ENCODE measurements at regions not wholly inside any gene's neighbourhood (a gene's known extent, or its start where the extent isn't known, plus 50 kb on each side); places are given as distances from the start of the nearest gene placed in this dataset.

- Histone ChIP-seq H3K27ac (ENCODE audit: low read depth) (no peak overlapping the region), H3K9me2 (ENCODE audit: insufficient read depth) (peaks cover 10% of the 10 kb centered on the region; the same call in 1 of the 2 replicates), H3F3A (replicated peaks; ENCODE audit: low read depth) (no peaks in the 10 kb centered on the region), H3K27me3 (ENCODE audit: insufficient read depth) (no peaks in the 10 kb centered on the region), H3K36me3 (ENCODE audit: insufficient read depth) (no peaks in the 10 kb centered on the region), H4K20me1 (replicated peaks; ENCODE audit: insufficient read depth) (no peaks in the 10 kb centered on the region), H3K4me3 (no peak overlapping the region), H3K4me2 (no peak overlapping the region), H2AFZ (no peak overlapping the region; the same call in 1 of the 2 replicates), H3K4me1 (ENCODE audit: insufficient read depth) (peaks cover 9% of the 10 kb centered on the region), H3K79me2 (replicated peaks; ENCODE audit: insufficient read depth) (no peaks in the 10 kb centered on the region)
- H3K9me3 Mint-ChIP-seq, result no peaks in the 10 kb centered on the region
- DNase-seq (ENCODE audit: low spot score), result no peak
- H3K4me1 Mint-ChIP-seq, result peaks cover 16% of the 10 kb centered on the region
- H3K4me3 Mint-ChIP-seq, result no peak overlapping the region
- TF ChIP-seq JUNB (IDR thresholded peaks at IDR 0.05; ENCODE audit: unreplicated experiment), result no peak
- TF ChIP-seq EZH2 (IDR thresholded peaks at IDR 0.05; ENCODE audit: low read depth, unreplicated experiment), result no peak
- no peak for TF ChIP-seq ZNF114 (CRISPR knock-in tag; IDR thresholded peaks at IDR 0.05)
- H3K36me3 Mint-ChIP-seq (ENCODE audit: low read depth), result no peaks in the 10 kb centered on the region
- H3K27me3 Mint-ChIP-seq (ENCODE audit: insufficient read depth, low read depth, poor library complexity), result no peaks in the 10 kb centered on the region
- ATAC-seq, result no peak
- H3K27ac Mint-ChIP-seq, result no peak overlapping the region
These were observed 204.4 kb upstream of the TGFBR2 start for GRCh38 chr3:30401971-30402370.

DNA sequence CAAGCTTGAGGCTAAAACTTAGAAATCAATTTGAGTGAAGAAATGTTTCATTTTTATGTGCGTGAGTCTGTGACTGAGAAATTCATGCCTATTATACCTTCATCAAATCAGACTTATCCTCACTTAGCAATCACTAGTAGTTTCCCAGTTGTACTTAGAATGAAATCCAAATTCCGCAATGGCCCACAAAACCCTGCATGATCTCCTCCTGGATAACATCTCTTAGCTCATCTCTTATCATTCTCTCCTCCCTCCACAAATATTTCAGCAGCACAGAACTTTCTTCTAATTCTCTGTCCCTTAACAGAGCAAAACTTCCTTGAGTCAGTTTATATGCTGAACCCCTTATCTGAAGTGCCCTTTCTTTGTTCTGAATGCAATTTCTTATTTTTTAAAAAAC, 198.8 kb upstream of the TGFBR2 start:
- H3F3A ChIP-seq (replicated peaks; ENCODE audit: low read depth), result no peaks in the 10 kb centered on the region
- H2AFZ ChIP-seq, result no peak overlapping the region
- no peaks in the 10 kb centered on the region for H3K27me3 ChIP-seq (ENCODE audit: insufficient read depth)
- H3K4me1 Mint-ChIP-seq, result peaks cover 4% of the 10 kb centered on the region; the same call in 2 of the 3 replicates
- no peak overlapping the region for H3K27ac ChIP-seq (ENCODE audit: low read depth)
- no peaks in the 10 kb centered on the region for H3K79me2 ChIP-seq (replicated peaks; ENCODE audit: insufficient read depth)
- H3K4me1 ChIP-seq (ENCODE audit: insufficient read depth), result peaks cover 9% of the 10 kb centered on the region; the same call in 1 of the 2 replicates
- no peaks in the 10 kb centered on the region for H4K20me1 ChIP-seq (replicated peaks; ENCODE audit: insufficient read depth)
- peaks cover 3% of the 10 kb centered on the region; the same call in 1 of the 3 replicates for H3K9me3 Mint-ChIP-seq
- H3K27me3 Mint-ChIP-seq (ENCODE audit: insufficient read depth, low read depth, poor library complexity), result no peaks in the 10 kb centered on the region
- DNase-seq (ENCODE audit: low spot score) (no peak), ATAC-seq (no peak)
- no peak overlapping the region for H3K27ac Mint-ChIP-seq
- no peak overlapping the region for H3K4me3 Mint-ChIP-seq
- no peaks in the 10 kb centered on the region for H3K36me3 ChIP-seq (ENCODE audit: insufficient read depth)
- H3K4me3 ChIP-seq, result no peak overlapping the region
- no peaks in the 10 kb centered on the region for H3K9me2 ChIP-seq (ENCODE audit: insufficient read depth)
- no peaks in the 10 kb centered on the region; the same call in 2 of the 3 replicates for H3K36me3 Mint-ChIP-seq (ENCODE audit: low read depth)
- no peak overlapping the region for H3K4me2 ChIP-seq
- no peak for TF ChIP-seq EZH2phosphoT487 (IDR thresholded peaks at IDR 0.05; ENCODE audit: unreplicated experiment)
- no peak for TF ChIP-seq STAT1 (IDR thresholded peaks at IDR 0.05; ENCODE audit: unreplicated experiment)
- TF ChIP-seq NANOG (IDR thresholded peaks at IDR 0.05; ENCODE audit: borderline replicate concordance), result no peak
- no peak for TF ChIP-seq ZNF114 (CRISPR knock-in tag; IDR thresholded peaks at IDR 0.05)
- no peak for TF ChIP-seq CTCF (conservative IDR thresholded peaks at IDR 0.05; ENCODE audit: low read depth in 2 of 2)
- TF ChIP-seq, protein P1, sequence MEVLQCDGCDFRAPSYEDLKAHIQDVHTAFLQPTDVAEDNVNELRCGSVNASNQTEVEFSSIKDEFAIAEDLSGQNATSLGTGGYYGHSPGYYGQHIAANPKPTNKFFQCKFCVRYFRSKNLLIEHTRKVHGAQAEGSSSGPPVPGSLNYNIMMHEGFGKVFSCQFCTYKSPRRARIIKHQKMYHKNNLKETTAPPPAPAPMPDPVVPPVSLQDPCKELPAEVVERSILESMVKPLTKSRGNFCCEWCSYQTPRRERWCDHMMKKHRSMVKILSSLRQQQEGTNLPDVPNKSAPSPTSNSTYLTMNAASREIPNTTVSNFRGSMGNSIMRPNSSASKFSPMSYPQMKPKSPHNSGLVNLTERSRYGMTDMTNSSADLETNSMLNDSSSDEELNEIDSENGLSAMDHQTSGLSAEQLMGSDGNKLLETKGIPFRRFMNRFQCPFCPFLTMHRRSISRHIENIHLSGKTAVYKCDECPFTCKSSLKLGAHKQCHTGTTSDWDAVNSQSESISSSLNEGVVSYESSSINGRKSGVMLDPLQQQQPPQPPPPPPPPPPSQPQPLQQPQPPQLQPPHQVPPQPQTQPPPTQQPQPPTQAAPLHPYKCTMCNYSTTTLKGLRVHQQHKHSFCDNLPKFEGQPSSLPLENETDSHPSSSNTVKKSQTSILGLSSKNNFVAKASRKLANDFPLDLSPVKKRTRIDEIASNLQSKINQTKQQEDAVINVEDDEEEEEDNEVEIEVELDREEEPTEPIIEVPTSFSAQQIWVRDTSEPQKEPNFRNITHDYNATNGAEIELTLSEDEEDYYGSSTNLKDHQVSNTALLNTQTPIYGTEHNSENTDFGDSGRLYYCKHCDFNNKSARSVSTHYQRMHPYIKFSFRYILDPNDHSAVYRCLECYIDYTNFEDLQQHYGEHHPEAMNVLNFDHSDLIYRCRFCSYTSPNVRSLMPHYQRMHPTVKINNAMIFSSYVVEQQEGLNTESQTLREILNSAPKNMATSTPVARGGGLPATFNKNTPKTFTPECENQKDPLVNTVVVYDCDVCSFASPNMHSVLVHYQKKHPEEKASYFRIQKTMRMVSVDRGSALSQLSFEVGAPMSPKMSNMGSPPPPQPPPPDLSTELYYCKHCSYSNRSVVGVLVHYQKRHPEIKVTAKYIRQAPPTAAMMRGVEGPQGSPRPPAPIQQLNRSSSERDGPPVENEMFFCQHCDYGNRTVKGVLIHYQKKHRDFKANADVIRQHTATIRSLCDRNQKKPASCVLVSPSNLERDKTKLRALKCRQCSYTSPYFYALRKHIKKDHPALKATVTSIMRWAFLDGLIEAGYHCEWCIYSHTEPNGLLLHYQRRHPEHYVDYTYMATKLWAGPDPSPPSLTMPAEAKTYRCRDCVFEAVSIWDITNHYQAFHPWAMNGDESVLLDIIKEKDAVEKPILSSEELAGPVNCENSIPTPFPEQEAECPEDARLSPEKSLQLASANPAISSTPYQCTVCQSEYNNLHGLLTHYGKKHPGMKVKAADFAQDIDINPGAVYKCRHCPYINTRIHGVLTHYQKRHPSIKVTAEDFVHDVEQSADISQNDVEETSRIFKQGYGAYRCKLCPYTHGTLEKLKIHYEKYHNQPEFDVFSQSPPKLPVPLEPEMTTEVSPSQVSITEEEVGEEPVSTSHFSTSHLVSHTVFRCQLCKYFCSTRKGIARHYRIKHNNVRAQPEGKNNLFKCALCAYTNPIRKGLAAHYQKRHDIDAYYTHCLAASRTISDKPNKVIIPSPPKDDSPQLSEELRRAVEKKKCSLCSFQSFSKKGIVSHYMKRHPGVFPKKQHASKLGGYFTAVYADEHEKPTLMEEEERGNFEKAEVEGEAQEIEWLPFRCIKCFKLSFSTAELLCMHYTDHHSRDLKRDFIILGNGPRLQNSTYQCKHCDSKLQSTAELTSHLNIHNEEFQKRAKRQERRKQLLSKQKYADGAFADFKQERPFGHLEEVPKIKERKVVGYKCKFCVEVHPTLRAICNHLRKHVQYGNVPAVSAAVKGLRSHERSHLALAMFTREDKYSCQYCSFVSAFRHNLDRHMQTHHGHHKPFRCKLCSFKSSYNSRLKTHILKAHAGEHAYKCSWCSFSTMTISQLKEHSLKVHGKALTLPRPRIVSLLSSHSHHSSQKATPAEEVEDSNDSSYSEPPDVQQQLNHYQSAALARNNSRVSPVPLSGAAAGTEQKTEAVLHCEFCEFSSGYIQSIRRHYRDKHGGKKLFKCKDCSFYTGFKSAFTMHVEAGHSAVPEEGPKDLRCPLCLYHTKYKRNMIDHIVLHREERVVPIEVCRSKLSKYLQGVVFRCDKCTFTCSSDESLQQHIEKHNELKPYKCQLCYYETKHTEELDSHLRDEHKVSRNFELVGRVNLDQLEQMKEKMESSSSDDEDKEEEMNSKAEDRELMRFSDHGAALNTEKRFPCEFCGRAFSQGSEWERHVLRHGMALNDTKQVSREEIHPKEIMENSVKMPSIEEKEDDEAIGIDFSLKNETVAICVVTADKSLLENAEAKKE (CRISPR knock-in tag; IDR thresholded peaks at IDR 0.05), result no peak
- no peak for TF ChIP-seq POLR2AphosphoS5 (IDR thresholded peaks at IDR 0.05; ENCODE audit: low read depth)
- TF ChIP-seq, protein P2, sequence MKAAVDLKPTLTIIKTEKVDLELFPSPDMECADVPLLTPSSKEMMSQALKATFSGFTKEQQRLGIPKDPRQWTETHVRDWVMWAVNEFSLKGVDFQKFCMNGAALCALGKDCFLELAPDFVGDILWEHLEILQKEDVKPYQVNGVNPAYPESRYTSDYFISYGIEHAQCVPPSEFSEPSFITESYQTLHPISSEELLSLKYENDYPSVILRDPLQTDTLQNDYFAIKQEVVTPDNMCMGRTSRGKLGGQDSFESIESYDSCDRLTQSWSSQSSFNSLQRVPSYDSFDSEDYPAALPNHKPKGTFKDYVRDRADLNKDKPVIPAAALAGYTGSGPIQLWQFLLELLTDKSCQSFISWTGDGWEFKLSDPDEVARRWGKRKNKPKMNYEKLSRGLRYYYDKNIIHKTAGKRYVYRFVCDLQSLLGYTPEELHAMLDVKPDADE (IDR thresholded peaks at IDR 0.05), result no peak

Data from GM23338 (cell line).